ENCODE measurements at regions not wholly inside any gene's neighbourhood (a gene's known extent, or its start where the extent isn't known, plus 50 kb on each side); places are given as distances from the start of the nearest gene placed in this dataset.
"Not testable (repeated sequence)": the region's sequence is repeated elsewhere in the genome, so short reads cannot be mapped to it uniquely, and the experiment has no call there.

- no peak for DNase-seq
Measured at GRCh38 chr12:17076811-17077210, 470.8 kb upstream of the LMO3 start.

GRCh38 chr12:17076028-17076744 is 470.2 kb upstream of the LMO3 start:
- DNase-seq, result no peak

DNA sequence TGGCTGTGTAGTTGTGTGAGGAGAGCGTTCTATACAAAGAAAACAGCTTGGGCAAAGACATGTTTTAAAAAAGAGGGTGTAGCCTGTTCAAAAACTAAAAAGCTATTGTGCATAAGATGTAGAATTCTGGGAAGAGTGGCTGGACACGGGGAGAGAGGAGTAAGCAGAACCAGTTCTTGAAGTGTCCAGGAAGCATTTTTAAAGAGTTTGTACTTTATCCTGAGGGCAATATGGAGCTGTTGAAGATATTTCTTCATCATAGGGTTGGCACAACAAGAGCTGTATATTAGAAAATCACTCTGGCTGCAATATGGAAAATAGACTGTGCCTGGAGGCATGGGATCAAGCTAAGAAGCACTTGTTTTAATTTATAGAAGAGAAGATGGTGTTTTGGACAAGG is 458.9 kb upstream of the LMO3 start:
- DNase-seq, result no peak

DNA sequence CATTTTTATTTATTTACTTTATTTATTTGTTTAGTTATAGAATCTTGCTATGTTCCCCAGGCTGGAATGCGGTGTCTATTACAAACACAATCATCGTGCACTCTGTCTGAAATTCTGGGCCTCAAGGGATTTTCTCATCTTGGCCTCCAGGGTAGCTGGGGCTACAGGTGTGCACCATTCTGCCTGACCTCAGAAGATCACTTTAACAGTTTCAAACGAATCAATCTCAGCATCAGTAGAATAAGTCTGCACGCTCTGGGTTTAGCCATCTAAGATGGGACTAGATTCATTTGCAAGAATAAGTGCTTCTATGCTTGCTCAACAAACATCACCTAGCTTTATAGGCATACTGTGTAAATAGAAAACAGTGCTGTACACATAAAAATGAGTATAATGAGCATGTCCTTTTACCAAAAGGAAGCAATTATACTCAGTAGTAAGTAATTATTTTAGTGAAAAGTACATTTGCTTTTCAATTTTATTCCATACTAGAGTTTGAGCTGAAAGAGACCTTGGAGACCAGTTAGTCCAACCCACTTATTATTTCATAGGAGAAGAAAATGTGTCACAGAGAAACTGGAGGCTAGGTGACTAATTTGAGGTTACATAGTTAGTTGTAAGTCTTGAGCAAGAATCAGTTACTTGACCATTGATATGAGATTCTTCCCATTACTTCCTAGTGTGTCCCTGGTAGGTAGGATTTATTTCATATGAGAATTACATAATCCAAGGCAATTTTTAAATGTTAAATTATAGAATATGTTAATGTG is 456.5 kb upstream of the LMO3 start:
- DNase-seq, result no peak

DNA sequence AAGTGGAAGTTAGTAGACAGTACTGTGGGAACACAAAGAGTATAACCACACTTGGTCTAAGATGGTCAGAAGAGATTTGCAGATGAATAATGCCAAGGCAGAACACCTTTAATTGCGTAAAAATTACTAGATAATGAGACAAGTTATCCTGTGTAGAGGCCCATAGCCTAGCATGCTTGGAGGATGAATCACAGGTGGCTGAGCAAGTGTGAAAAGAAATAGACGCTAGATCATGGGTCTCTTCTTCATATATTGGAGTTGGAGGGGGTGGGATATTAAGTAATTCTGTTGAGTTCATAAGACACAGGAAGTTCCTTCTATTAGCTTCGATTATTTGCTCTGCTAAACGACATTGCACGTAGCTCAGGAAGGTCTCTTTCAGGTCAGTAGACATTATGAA is 454.3 kb upstream of the LMO3 start:
- DNase-seq, result no peak

GRCh38 chr12:17056546-17056945 is 450.6 kb upstream of the LMO3 start:
- no peak for DNase-seq

DNA sequence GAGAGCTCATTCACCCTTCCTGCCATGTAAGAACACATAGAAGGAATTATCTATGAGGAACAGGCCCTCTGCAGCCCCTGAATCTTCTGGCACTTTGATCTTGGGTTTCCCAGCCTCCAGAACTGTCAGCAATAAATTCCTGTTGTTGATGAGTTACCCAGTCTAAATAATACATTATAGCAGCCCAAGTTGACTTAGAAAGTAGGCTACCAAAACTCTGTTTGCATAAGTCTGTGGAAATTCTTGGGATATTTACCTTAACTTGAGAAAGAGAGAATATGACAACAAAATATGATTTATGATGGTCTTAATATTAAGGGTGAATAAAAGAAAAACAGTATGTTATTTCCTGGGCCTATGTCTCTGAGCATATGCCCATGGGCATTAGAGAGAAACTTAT is 433.0 kb upstream of the LMO3 start:
- DNase-seq, result no peak

GRCh38 chr12:17035372-17035771 is 429.4 kb upstream of the LMO3 start:
- no peak for DNase-seq

GRCh38 chr12:17030338-17030737 is 424.4 kb upstream of the LMO3 start:
- DNase-seq, result no peak

- no peak for DNase-seq
Measured at GRCh38 chr12:17028348-17028747, 422.4 kb upstream of the LMO3 start.

- DNase-seq, result not testable (repeated sequence)
Measured at GRCh38 chr12:17025424-17025823, 419.5 kb upstream of the LMO3 start.

- DNase-seq, result no peak
Measured at GRCh38 chr12:17020765-17021164, 414.8 kb upstream of the LMO3 start.

GRCh38 chr12:17017402-17017801 is 411.4 kb upstream of the LMO3 start:
- no peak for DNase-seq

GRCh38 chr12:17016116-17016864 is 410.3 kb upstream of the LMO3 start:
- DNase-seq, result no peak

- DNase-seq, result no peak
Measured at GRCh38 chr12:17015501-17015900, 409.5 kb upstream of the LMO3 start.

DNA sequence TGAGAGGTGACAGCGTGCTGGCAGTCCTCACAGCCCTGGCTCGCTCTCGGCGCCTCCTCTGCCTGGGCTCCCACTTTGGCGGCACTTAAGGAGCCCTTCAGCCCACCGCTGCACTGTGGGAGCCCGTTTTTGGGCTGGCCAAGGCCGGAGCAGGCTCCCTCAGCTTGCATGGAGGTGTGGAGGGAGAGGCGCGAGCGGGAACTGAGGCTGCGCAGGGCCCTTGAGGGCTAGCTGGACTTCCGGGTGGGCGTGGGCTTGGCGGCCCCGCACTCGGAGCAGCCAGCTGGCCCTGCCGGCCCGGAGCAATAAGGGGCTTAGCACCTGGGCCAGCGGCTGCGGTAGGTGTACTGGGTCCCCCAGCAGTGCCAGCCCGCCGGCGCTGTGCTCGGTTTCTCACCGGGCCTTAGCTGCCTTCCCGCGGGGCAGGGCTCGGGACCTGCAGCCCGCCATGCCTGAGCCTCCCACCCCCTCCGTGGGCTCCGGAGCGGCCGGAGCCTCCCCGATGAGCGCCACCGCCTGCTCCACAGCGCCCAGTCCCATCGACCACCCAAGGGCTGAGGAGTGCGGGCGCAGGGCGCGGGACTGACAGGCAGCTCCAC is 401.6 kb upstream of the LMO3 start:
- DNase-seq, result not testable (repeated sequence)

GRCh38 chr12:16998538-16998937 is 392.6 kb upstream of the LMO3 start:
- not testable (repeated sequence) for DNase-seq

DNA sequence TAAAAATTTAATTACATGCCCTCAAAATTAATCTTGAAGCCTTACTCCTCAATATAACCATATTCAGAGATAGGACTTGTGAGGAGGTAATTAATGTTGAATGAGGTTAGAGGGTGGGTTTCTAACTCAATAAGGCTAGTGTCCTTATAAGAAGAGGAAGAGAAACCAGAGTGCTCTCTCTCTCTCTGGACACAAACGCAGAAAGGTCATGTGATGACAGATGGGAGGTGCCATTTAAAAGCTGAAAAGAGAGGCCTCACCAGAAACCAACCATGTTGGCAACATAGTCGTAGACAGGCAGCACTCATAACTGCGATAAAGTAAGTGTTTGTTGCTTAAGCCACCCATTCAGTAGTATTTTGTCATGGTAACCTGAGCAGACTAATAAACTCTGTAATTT is 378.5 kb upstream of the LMO3 start:
- DNase-seq, result no peak

DNA sequence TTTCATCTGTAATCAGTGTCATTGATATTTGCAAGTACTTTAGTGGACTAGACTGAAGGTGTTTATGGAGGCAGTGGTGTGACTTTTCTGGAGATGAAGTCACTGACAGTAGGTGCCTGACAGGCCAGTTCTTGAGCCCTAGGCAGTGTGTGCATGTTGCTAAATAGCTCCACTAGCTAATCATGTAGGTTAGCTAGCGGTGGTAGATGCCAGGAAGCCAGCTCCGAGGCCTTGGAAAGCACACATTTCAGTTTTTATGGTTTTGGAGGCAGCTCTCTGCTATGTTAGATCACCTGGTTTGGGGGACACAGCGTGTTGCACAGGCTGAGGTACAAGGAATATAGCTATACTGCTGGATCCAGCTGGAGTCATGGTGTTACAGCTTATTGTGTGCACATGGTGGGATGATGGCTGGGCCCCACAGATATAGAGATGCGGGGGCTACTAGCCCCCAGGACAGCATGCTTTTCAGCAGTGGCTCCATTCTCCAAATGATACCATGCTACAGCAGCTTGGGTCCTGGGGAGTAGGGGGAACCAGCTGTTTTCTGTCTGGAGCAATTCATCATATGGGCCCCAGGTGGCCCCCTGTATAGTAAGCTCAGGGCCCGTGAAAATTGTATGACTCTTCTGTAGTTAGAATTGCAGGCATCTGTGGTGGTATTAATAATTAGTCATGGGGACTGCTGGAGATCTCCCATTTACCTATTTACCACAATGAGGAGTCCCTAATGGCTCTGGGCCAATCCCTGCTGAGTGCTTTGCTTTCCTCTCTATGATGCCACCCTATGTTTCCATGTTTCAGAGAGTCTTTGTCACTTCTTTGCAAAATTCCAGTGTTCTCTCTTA is 367.2 kb upstream of the LMO3 start:
- no peak for DNase-seq

GRCh38 chr12:16962889-16963288 is 356.9 kb upstream of the LMO3 start:
- DNase-seq, result no peak

DNA sequence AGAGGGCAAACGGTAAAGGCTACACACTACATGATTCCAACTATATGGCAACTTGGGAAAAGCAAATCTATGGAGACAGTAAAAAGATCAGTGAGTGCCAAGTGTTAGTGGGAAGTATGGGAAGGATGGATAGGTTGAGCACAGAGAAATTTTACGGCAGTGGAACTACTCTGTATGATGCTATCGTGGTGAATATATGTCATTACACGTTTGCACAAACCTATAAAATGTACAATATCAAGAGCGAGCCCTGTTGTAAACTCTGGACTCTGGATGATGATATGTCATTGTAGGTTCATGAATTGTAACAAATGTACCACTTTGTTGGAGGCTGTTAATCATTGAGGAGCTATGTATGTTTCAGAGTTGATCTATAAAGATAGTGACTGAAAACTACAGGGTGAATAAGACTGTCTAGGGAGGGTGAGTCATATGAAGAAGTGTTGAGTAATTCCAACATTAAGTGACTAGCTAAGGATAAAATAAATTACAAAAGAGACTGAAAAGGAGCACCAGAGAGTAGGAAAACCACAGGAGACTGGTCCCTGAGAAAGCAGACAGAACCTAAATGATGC is 349.2 kb upstream of the LMO3 start:
- no peak for DNase-seq

All from stimulated activated CD8-positive, alpha-beta memory T cell treated with anti-CD3 and anti-CD28 coated beads, Interleukin-4, amount 100 ng/mL, for 48 hours (primary cell).